CD14-positive monocyte (primary cell): ENCODE measurements at regions not wholly inside any gene's neighbourhood (a gene's known extent, or its start where the extent isn't known, plus 50 kb on each side); places are given as distances from the start of the nearest gene placed in this dataset.

Source experiments
- DNase-seq, 3 donors: peaks; one replicate each; pipeline ENCODE4 v3.0.0-alpha.2; 2011 to 2022
- H2AFZ ChIP-seq: 2 replicates; pipeline ENCODE4 v1.6.0; 2012; ENCODE audit warnings: mild to moderate bottlenecking, low read depth, low read length, inconsistent platforms; ENCODE audit not compliant: insufficient read depth, poor library complexity, severe bottlenecking
- H3K27ac ChIP-seq, 2 donors: 1 replicate in 1 of 2; 2 replicates in 1 of 2; pipeline ENCODE4 v1.5.1; 2012 to 2013; ENCODE audit warnings: low read length in 2 of 2, control low read depth in 1 of 2, inconsistent platforms in 1 of 2, low read depth in 1 of 2, mild to moderate bottlenecking in 1 of 2
- H3K27me3 ChIP-seq, 2 donors: one replicate each; pipeline versions ENCODE4 v1.6.0 to v1.6.1; 2011 to 2013; ENCODE audit warnings: low read length in 2 of 2; ENCODE audit not compliant: control insufficient read depth in 2 of 2, insufficient read depth in 2 of 2
- H3K36me3 ChIP-seq, 2 donors: replicated peaks in 1 of 2; 1 replicate in 1 of 2; 2 replicates in 1 of 2; pipeline versions ENCODE4 v1.5.1 to v1.6.1; 2012 to 2013; ENCODE audit warnings: low read length in 2 of 2, control low read depth in 1 of 2, inconsistent platforms in 1 of 2, mild to moderate bottlenecking in 1 of 2; ENCODE audit not compliant: insufficient read depth in 2 of 2, control insufficient read depth in 1 of 2
- H3K4me1 ChIP-seq, 2 donors: 1 replicate in 1 of 2; 2 replicates in 1 of 2; pipeline versions ENCODE4 v1.5.1 to v1.6.1; 2012 to 2013; ENCODE audit warnings: low read length in 2 of 2, control low read depth in 1 of 2, inconsistent platforms in 1 of 2, mild to moderate bottlenecking in 1 of 2, moderate library complexity in 1 of 2; ENCODE audit not compliant: insufficient read depth in 2 of 2, control insufficient read depth in 1 of 2
- H3K4me2 ChIP-seq: replicated peaks from 2 replicates; pipeline ENCODE3; 2012; ENCODE audit warnings: low read length, moderate library complexity, mild to moderate bottlenecking; ENCODE audit not compliant: poor library complexity, severe bottlenecking; ENCODE audit errors: extremely low read depth
- H3K4me3 ChIP-seq, 3 experiments: fragments of 200-600 bp in 1 of 3; sonication (generic) in 1 of 3; replicated peaks in 1 of 3; 1 replicate in 2 of 3; 2 replicates in 1 of 3; pipeline ENCODE4 v1.5.1; 2011 to 2013; ENCODE audit warnings: low read length in 3 of 3, mild to moderate bottlenecking in 3 of 3, control low read depth in 2 of 3, low read depth in 2 of 3, inconsistent platforms in 1 of 3, moderate library complexity in 1 of 3
- H3K79me2 ChIP-seq: 2 replicates; pipeline ENCODE4 v1.6.0; 2012; ENCODE audit warnings: mild to moderate bottlenecking, control low read depth, inconsistent platforms, low read length, moderate library complexity; ENCODE audit not compliant: insufficient read depth
- H3K9ac ChIP-seq: 2 replicates; pipeline ENCODE4 v1.6.0; 2017; ENCODE audit warnings: low read length, mild to moderate bottlenecking; ENCODE audit not compliant: insufficient read depth, poor library complexity, severe bottlenecking
- H3K9me3 ChIP-seq, 2 donors: replicated peaks in 1 of 2; 1 replicate in 1 of 2; 2 replicates in 1 of 2; pipeline versions ENCODE4 v1.5.1 to v1.6.1; 2012 to 2013; ENCODE audit warnings: low read length in 2 of 2, control low read depth in 1 of 2; ENCODE audit not compliant: control insufficient read depth in 1 of 2, insufficient read depth in 1 of 2
- H4K20me1 ChIP-seq: 2 replicates; pipeline ENCODE4 v1.6.0; 2012; ENCODE audit warnings: mild to moderate bottlenecking, low read length, control low read depth, moderate library complexity; ENCODE audit not compliant: insufficient read depth
- H3K27ac Mint-ChIP-seq, 7 donors: one replicate each; pipeline ENCODE4 v1.8.0; 2020; ENCODE audit warnings: mild to moderate bottlenecking in 7 of 7, mixed read lengths in 7 of 7, moderate library complexity in 6 of 7, inconsistent platforms in 2 of 7
- H3K27me3 Mint-ChIP-seq, 3 donors: one replicate each; pipeline ENCODE4 v1.8.0; 2021 to 2022; ENCODE audit warnings: low read depth in 3 of 3, mild to moderate bottlenecking in 3 of 3, mixed read lengths in 3 of 3, moderate library complexity in 3 of 3, inconsistent platforms in 1 of 3
- H3K36me3 Mint-ChIP-seq, 2 donors: one replicate each; pipeline ENCODE4 v1.8.0; 2020; ENCODE audit warnings: mixed read lengths in 2 of 2, inconsistent platforms in 1 of 2, mild to moderate bottlenecking in 1 of 2
- H3K4me1 Mint-ChIP-seq: one replicate; pipeline ENCODE4 v1.8.0; 2020; ENCODE audit warnings: mild to moderate bottlenecking, mixed read lengths
- H3K4me3 Mint-ChIP-seq, 2 donors: one replicate each; pipeline ENCODE4 v1.8.0; 2020; ENCODE audit warnings: mild to moderate bottlenecking in 2 of 2, mixed read lengths in 2 of 2, moderate library complexity in 1 of 2
- H3K9me3 Mint-ChIP-seq, 7 donors: one replicate each; pipeline ENCODE4 v1.8.0; 2020 to 2022; ENCODE audit warnings: mixed read lengths in 7 of 7, mild to moderate bottlenecking in 6 of 7, moderate library complexity in 6 of 7, inconsistent platforms in 2 of 7
- WGBS: methylation state at CpG from one replicate; pipeline ENCODE4 v1.1.5; 2013; ENCODE audit warnings: missing lambda C conversion rate; ENCODE audit not compliant: insufficient coverage; 5-methylcytosine and 5-hydroxymethylcytosine counted together
- intact Hi-C, 2 donors: fragments of 100-400 bp; cut with micrococcal nuclease; formaldehyde crosslinking; loops; one replicate each; pipeline versions ENCODE4 v1.15.0 to v1.15.1; 2023
- TF ChIP-seq, protein P1 (sequence below): fragments of 200-600 bp; IDR thresholded peaks from one replicate; pipeline ENCODE4 v1.8.0; 2022; ENCODE audit warnings: antibody characterized with exemption, mild to moderate bottlenecking

DNA sequence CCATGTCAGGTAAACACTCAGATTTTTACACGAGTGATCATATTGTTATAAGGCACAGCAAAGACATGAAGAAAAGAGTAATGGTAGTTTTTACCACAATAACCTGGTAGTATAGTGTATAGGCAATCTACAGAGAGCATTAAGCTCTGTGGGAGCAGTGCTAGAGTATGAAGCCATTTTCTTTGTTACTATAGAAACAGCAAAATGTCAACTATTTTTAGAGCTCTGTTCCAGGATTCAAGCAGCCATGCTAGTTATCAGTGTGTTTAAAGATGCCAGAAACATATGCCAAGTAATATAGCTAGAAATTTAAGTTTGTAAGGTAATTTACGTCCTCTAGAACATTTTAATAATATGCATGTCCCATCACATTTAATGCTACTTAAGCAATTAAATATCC, 77.6 kb upstream of the RGS18 start:
- no peak overlapping the region for H3K4me3 Mint-ChIP-seq
- WGBS = 100% methylated on average over 1 of the region's 2 CpGs
- H3K4me1 ChIP-seq = no peaks in the 10 kb centered on the region
- no peaks in the 10 kb centered on the region for H3K9me3 ChIP-seq
- no peak overlapping the region for H3K27ac Mint-ChIP-seq
- H3K36me3 ChIP-seq = no peaks in the 10 kb centered on the region
- intact Hi-C loops = no loop called here
- H4K20me1 ChIP-seq = no peaks in the 10 kb centered on the region
- H3K27me3 Mint-ChIP-seq = no peaks in the 10 kb centered on the region
- TF ChIP-seq, protein P1, sequence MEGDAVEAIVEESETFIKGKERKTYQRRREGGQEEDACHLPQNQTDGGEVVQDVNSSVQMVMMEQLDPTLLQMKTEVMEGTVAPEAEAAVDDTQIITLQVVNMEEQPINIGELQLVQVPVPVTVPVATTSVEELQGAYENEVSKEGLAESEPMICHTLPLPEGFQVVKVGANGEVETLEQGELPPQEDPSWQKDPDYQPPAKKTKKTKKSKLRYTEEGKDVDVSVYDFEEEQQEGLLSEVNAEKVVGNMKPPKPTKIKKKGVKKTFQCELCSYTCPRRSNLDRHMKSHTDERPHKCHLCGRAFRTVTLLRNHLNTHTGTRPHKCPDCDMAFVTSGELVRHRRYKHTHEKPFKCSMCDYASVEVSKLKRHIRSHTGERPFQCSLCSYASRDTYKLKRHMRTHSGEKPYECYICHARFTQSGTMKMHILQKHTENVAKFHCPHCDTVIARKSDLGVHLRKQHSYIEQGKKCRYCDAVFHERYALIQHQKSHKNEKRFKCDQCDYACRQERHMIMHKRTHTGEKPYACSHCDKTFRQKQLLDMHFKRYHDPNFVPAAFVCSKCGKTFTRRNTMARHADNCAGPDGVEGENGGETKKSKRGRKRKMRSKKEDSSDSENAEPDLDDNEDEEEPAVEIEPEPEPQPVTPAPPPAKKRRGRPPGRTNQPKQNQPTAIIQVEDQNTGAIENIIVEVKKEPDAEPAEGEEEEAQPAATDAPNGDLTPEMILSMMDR = no peak
- peaks cover 0 to 1% (median 0%) of the 10 kb centered on the region in 7 donors for H3K9me3 Mint-ChIP-seq
- H3K27ac ChIP-seq = no peak overlapping the region
- no peak for DNase-seq
- no peaks in the 10 kb centered on the region for H3K79me2 ChIP-seq
- no peaks in the 10 kb centered on the region for H3K27me3 ChIP-seq
- H2AFZ ChIP-seq = no peak overlapping the region
- H3K4me3 ChIP-seq = no peak overlapping the region
- no peak overlapping the region for H3K9ac ChIP-seq
- peaks cover 6% of the 10 kb centered on the region for H3K4me1 Mint-ChIP-seq
- no peaks in the 10 kb centered on the region for H3K36me3 Mint-ChIP-seq
- H3K4me2 ChIP-seq = no peak overlapping the region

DNA sequence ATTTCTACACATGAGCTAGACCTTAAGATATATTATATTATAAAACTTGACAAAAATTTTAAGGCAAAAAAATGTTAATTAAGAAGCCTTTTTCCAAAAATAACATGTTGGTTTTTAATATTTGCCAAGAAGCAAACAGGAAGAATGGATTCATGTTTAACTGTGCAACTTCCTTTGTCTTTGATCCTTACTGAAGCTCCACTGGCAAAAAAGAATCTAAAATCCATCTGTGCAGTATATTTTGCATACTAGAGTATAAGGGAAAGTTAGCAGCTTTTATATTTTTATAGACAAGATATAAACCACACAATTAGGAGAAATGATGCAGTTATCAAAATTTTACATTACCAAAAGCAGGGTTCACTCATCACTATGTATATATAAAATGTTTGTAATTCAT, 76.9 kb upstream of the RGS18 start:
- Mint-ChIP-seq H3K36me3 (no peaks in the 10 kb centered on the region), H3K4me1 (peaks cover 6% of the 10 kb centered on the region), H3K27me3 (no peaks in the 10 kb centered on the region), H3K4me3 (no peak overlapping the region), H3K9me3 (peaks cover 0 to 1% (median 0%) of the 10 kb centered on the region in 7 donors), H3K27ac (no peak overlapping the region)
- Histone ChIP-seq H3K4me2 (no peak overlapping the region), H4K20me1 (no peaks in the 10 kb centered on the region), H3K9ac (no peak overlapping the region), H3K27me3 (no peaks in the 10 kb centered on the region), H3K4me1 (no peaks in the 10 kb centered on the region), H3K27ac (no peak overlapping the region), H3K79me2 (no peaks in the 10 kb centered on the region), H3K9me3 (no peaks in the 10 kb centered on the region), H3K4me3 (no peak overlapping the region), H2AFZ (no peak overlapping the region), H3K36me3 (no peaks in the 10 kb centered on the region)
- DNase-seq = no peak
- TF ChIP-seq, protein P1 = no peak
- intact Hi-C loops = no loop called here
